Adrenal gland (tissue), 5 donors: ENCODE measurements at regions not wholly inside any gene's neighbourhood (a gene's known extent, or its start where the extent isn't known, plus 50 kb on each side); places are given as distances from the start of the nearest gene placed in this dataset.

Experiments
- POLR2A ChIP-seq, 2 donors: fragments of 450-650 bp; IDR thresholded peaks; one replicate each; pipeline ENCODE4 v1.6.1; 2017; ENCODE audit warnings: antibody characterized with exemption in 2 of 2, mild to moderate bottlenecking in 2 of 2, moderate library complexity in 1 of 2
- TF ChIP-seq, protein P1 (sequence below), 6 experiments: fragments of 450-650 bp in 4 of 6; fragments of 200-600 bp in 2 of 6; sonication (generic) in 1 of 6; IDR thresholded peaks; 1 replicate in 5 of 6; 2 replicates in 1 of 6; pipeline versions ENCODE4 v1.5.1 to v1.8.0; 2016 to 2021; ENCODE audit warnings: antibody characterized with exemption in 6 of 6, mild to moderate bottlenecking in 2 of 6, moderate library complexity in 1 of 6
- donor health status: DM: no; HTN: no; CAD: no.

DNA sequence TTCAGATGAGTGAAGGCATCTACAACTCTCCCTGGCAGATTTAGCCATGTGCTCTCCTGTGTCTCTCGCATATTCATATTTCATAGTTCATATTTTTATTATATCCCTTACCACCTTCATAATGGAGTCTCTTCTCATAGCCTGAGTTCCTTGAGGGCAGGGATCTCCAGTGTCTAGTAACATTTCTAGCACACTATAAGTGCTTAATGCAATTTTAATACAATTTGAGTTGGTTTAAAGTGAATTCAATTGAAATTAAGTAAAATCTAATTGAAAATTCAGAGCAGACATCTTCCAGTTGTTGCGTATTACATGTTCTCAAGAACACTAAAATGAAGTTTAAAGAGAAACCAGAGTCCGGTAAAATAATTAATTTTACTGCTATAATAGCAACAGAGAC is 163.6 kb upstream of the GNAI1 start:
- TF ChIP-seq, protein P1, sequence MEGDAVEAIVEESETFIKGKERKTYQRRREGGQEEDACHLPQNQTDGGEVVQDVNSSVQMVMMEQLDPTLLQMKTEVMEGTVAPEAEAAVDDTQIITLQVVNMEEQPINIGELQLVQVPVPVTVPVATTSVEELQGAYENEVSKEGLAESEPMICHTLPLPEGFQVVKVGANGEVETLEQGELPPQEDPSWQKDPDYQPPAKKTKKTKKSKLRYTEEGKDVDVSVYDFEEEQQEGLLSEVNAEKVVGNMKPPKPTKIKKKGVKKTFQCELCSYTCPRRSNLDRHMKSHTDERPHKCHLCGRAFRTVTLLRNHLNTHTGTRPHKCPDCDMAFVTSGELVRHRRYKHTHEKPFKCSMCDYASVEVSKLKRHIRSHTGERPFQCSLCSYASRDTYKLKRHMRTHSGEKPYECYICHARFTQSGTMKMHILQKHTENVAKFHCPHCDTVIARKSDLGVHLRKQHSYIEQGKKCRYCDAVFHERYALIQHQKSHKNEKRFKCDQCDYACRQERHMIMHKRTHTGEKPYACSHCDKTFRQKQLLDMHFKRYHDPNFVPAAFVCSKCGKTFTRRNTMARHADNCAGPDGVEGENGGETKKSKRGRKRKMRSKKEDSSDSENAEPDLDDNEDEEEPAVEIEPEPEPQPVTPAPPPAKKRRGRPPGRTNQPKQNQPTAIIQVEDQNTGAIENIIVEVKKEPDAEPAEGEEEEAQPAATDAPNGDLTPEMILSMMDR (IDR thresholded peaks at IDR 0.05): no peak
- no peak for TF ChIP-seq POLR2A (IDR thresholded peaks at IDR 0.05)
